GM18907 (cell line): ENCODE measurements at regions not wholly inside any gene's neighbourhood (a gene's known extent, or its start where the extent isn't known, plus 50 kb on each side); places are given as distances from the start of the nearest gene placed in this dataset.

Source experiments
- ATAC-seq: cut with Tn5 transposase; IDR thresholded peaks from one replicate; pipeline ENCODE4 v1.9.1; 2021; ENCODE audit warnings: mild to moderate bottlenecking, moderate library complexity; ENCODE audit not compliant: unreplicated experiment

GRCh38 chr16:51924744-51925143 lies 622.2 kb downstream of the TOX3 start:
- no peak for ATAC-seq

- ATAC-seq = no peak
Observed at GRCh38 chr16:51922476-51922875, 624.5 kb downstream of the TOX3 start.

GRCh38 chr16:51919736-51920135 lies 627.2 kb downstream of the TOX3 start:
- ATAC-seq = no peak

GRCh38 chr16:51916814-51917213 lies 630.1 kb downstream of the TOX3 start:
- ATAC-seq = no peak

GRCh38 chr16:51916231-51916630 lies 630.7 kb downstream of the TOX3 start:
- ATAC-seq = no peak

GRCh38 chr16:51907680-51908079 lies 639.3 kb downstream of the TOX3 start:
- no peak for ATAC-seq

GRCh38 chr16:51900221-51900780 lies 646.6 kb downstream of the TOX3 start:
- no peak for ATAC-seq

- no peak for ATAC-seq
Observed at GRCh38 chr16:51898872-51899271, 648.1 kb downstream of the TOX3 start.

- no peak for ATAC-seq
Observed at GRCh38 chr16:51896013-51896412, 650.9 kb downstream of the TOX3 start.

GRCh38 chr16:51892293-51893007 lies 654.5 kb downstream of the TOX3 start:
- ATAC-seq = no peak

- ATAC-seq = no peak
Observed at GRCh38 chr16:51888534-51888933, 658.4 kb downstream of the TOX3 start.

GRCh38 chr16:51888016-51888415 lies 658.9 kb downstream of the TOX3 start:
- no peak for ATAC-seq

- no peak for ATAC-seq
Observed at GRCh38 chr16:51886456-51886855, 660.5 kb downstream of the TOX3 start.

GRCh38 chr16:51884773-51885172 lies 662.2 kb downstream of the TOX3 start:
- no peak for ATAC-seq

- no peak for ATAC-seq
Observed at GRCh38 chr16:51881731-51882130, 665.2 kb downstream of the TOX3 start.

- no peak for ATAC-seq
Observed at GRCh38 chr16:51880776-51881175, 666.2 kb downstream of the TOX3 start.

GRCh38 chr16:51877686-51878085 lies 669.3 kb downstream of the TOX3 start:
- no peak for ATAC-seq

GRCh38 chr16:51876934-51877333 lies 670.0 kb downstream of the TOX3 start:
- no peak for ATAC-seq

- ATAC-seq = no peak
Observed at GRCh38 chr16:51876601-51876875, 670.4 kb downstream of the TOX3 start.

GRCh38 chr16:51875834-51876600 lies 670.9 kb downstream of the TOX3 start:
- ATAC-seq = no peak

- ATAC-seq = no peak
Observed at GRCh38 chr16:51872524-51872923, 674.4 kb downstream of the TOX3 start.

GRCh38 chr16:51870296-51870854 lies 676.6 kb downstream of the TOX3 start:
- no peak for ATAC-seq
